ENCODE measurements at regions not wholly inside any gene's neighbourhood (a gene's known extent, or its start where the extent isn't known, plus 50 kb on each side); places are given as distances from the start of the nearest gene placed in this dataset.
A peak's percentile ranks its signal among the peaks of the same experiment; 100 is the strongest.

GRCh38 chr3:148073721-148074456 is 623.8 kb upstream of the AGTR1 start:
- no peak for DNase-seq (ENCODE audit: low read depth in 4 of 4, low spot score in 2 of 4)

GRCh38 chr3:148074946-148075345 is 622.8 kb upstream of the AGTR1 start:
- DNase-seq (ENCODE audit: low read depth in 4 of 4, low spot score in 2 of 4) = no peak

- DNase-seq (ENCODE audit: low read depth in 4 of 4, low spot score in 2 of 4) = peak in 1 of 4 donors; percentile 31
Measured at GRCh38 chr3:148075771-148076716, 621.7 kb upstream of the AGTR1 start.

- no peak for DNase-seq (ENCODE audit: low read depth in 4 of 4, low spot score in 2 of 4)
Measured at GRCh38 chr3:148077318-148077923, 620.3 kb upstream of the AGTR1 start.

GRCh38 chr3:148077965-148078364 is 619.7 kb upstream of the AGTR1 start:
- no peak for DNase-seq (ENCODE audit: low read depth in 4 of 4, low spot score in 2 of 4)

GRCh38 chr3:148078658-148079057 is 619.0 kb upstream of the AGTR1 start:
- DNase-seq (ENCODE audit: low read depth in 4 of 4, low spot score in 2 of 4) = no peak

GRCh38 chr3:148079370-148079769 is 618.3 kb upstream of the AGTR1 start:
- no peak for DNase-seq (ENCODE audit: low read depth in 4 of 4, low spot score in 2 of 4)

- DNase-seq (ENCODE audit: low read depth in 4 of 4, low spot score in 2 of 4) = no peak
Measured at GRCh38 chr3:148081926-148082325, 615.8 kb upstream of the AGTR1 start.

GRCh38 chr3:148082506-148083280 is 615.0 kb upstream of the AGTR1 start:
- DNase-seq (ENCODE audit: low read depth in 4 of 4, low spot score in 2 of 4) = no peak

GRCh38 chr3:148083526-148084182 is 614.0 kb upstream of the AGTR1 start:
- no peak for DNase-seq (ENCODE audit: low read depth in 4 of 4, low spot score in 2 of 4)

- DNase-seq (ENCODE audit: low read depth in 4 of 4, low spot score in 2 of 4) = no peak
Measured at GRCh38 chr3:148084931-148085330, 612.8 kb upstream of the AGTR1 start.

GRCh38 chr3:148087601-148088371 is 609.9 kb upstream of the AGTR1 start:
- no peak for DNase-seq (ENCODE audit: low read depth in 4 of 4, low spot score in 2 of 4)

- DNase-seq (ENCODE audit: low read depth in 4 of 4, low spot score in 2 of 4) = no peak
Measured at GRCh38 chr3:148089171-148089570, 608.5 kb upstream of the AGTR1 start.

GRCh38 chr3:148090156-148090555 is 607.5 kb upstream of the AGTR1 start:
- DNase-seq (ENCODE audit: low read depth in 4 of 4, low spot score in 2 of 4) = no peak

GRCh38 chr3:148092624-148093347 is 604.9 kb upstream of the AGTR1 start:
- no peak for DNase-seq (ENCODE audit: low read depth in 4 of 4, low spot score in 2 of 4)

GRCh38 chr3:148093753-148094152 is 604.0 kb upstream of the AGTR1 start:
- no peak for DNase-seq (ENCODE audit: low read depth in 4 of 4, low spot score in 2 of 4)

GRCh38 chr3:148095962-148096361 is 601.7 kb upstream of the AGTR1 start:
- no peak for DNase-seq (ENCODE audit: low read depth in 4 of 4, low spot score in 2 of 4)

- DNase-seq (ENCODE audit: low read depth in 4 of 4, low spot score in 2 of 4) = no peak
Measured at GRCh38 chr3:148100476-148100875, 597.2 kb upstream of the AGTR1 start.

GRCh38 chr3:148101061-148101460 is 596.6 kb upstream of the AGTR1 start:
- no peak for DNase-seq (ENCODE audit: low read depth in 4 of 4, low spot score in 2 of 4)

Measured in left renal cortex interstitium (tissue), 4 donors.